Adrenal gland (tissue), 5 donors: ENCODE measurements at regions not wholly inside any gene's neighbourhood (a gene's known extent, or its start where the extent isn't known, plus 50 kb on each side); places are given as distances from the start of the nearest gene placed in this dataset.

Source experiments
- POLR2A ChIP-seq, 2 donors: fragments of 450-650 bp; IDR thresholded peaks; one replicate each; pipeline ENCODE4 v1.6.1; 2017; ENCODE audit warnings: antibody characterized with exemption in 2 of 2, mild to moderate bottlenecking in 2 of 2, moderate library complexity in 1 of 2
- TF ChIP-seq, protein P1 (sequence below), 6 experiments: fragments of 450-650 bp in 4 of 6; fragments of 200-600 bp in 2 of 6; sonication (generic) in 1 of 6; IDR thresholded peaks; 1 replicate in 5 of 6; 2 replicates in 1 of 6; pipeline versions ENCODE4 v1.5.1 to v1.8.0; 2016 to 2021; ENCODE audit warnings: antibody characterized with exemption in 6 of 6, mild to moderate bottlenecking in 2 of 6, moderate library complexity in 1 of 6
- donor health status: DM: no; HTN: no; CAD: no.

DNA sequence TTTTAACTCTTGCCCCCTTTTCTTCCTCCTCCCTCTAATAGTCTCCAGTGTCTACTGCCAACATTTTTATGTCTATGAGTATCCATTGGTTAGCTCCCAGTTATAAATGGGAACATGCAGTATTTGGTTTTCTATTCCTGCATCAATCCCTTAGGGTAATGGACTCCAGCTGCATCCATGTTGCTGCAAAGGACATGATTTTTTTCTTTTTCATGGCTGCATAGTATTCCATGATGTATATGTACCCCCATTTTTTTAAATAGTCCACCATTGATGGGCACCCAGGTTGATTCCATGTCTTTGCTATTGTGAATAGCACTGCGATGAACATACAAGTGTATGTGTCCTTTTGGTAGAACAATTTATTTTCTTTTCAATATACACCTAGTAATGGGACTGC lies 993.7 kb downstream of the EFNA5 start:
- TF ChIP-seq, protein P1, sequence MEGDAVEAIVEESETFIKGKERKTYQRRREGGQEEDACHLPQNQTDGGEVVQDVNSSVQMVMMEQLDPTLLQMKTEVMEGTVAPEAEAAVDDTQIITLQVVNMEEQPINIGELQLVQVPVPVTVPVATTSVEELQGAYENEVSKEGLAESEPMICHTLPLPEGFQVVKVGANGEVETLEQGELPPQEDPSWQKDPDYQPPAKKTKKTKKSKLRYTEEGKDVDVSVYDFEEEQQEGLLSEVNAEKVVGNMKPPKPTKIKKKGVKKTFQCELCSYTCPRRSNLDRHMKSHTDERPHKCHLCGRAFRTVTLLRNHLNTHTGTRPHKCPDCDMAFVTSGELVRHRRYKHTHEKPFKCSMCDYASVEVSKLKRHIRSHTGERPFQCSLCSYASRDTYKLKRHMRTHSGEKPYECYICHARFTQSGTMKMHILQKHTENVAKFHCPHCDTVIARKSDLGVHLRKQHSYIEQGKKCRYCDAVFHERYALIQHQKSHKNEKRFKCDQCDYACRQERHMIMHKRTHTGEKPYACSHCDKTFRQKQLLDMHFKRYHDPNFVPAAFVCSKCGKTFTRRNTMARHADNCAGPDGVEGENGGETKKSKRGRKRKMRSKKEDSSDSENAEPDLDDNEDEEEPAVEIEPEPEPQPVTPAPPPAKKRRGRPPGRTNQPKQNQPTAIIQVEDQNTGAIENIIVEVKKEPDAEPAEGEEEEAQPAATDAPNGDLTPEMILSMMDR (IDR thresholded peaks at IDR 0.05), result no peak
- TF ChIP-seq POLR2A (IDR thresholded peaks at IDR 0.05), result no peak
